Motor neuron (in vitro differentiated cells): ENCODE measurements at regions not wholly inside any gene's neighbourhood (a gene's known extent, or its start where the extent isn't known, plus 50 kb on each side); places are given as distances from the start of the nearest gene placed in this dataset.

Experiments used
- ATAC-seq, 8 experiments: fragments of 200-7000 bp; cut with Tn5 transposase; replicated peaks in 6 of 8; 2 replicates each; pipeline ENCODE4 v1.8.0; 2021; ENCODE audit warnings: mild to moderate bottlenecking in 8 of 8, moderate library complexity in 8 of 8
- H3K27ac ChIP-seq, 2 donors: fragments of 250-450 bp; sonication (Bioruptor Pico); 2 replicates each; pipeline ENCODE4 v1.9.0; 2021; ENCODE audit warnings: antibody characterized with exemption in 2 of 2, mild to moderate bottlenecking in 2 of 2, moderate library complexity in 1 of 2
- H3K4me1 ChIP-seq, 2 donors: fragments of 250-450 bp; sonication (Bioruptor Pico); replicated peaks in 1 of 2; 2 replicates each; pipeline ENCODE4 v1.6.1; 2021; ENCODE audit warnings: antibody characterized with exemption in 2 of 2, mild to moderate bottlenecking in 2 of 2, moderate library complexity in 1 of 2
- H3K4me3 ChIP-seq, 5 donors: fragments of 250-450 bp; sonication (Bioruptor Pico); 2 replicates each; pipeline ENCODE4 v1.9.0; 2021; ENCODE audit warnings: antibody characterized with exemption in 5 of 5, mild to moderate bottlenecking in 5 of 5, moderate library complexity in 4 of 5
- WGBS, 10 experiments: fragments of 450-650 bp; shearing (Covaris generic); methylation state at CpG; one replicate each; pipeline ENCODE4 v1.0.0; 2022; 5-methylcytosine and 5-hydroxymethylcytosine counted together
- in situ Hi-C, 9 experiments: fragments of 400-800 bp; cut with MboI; loops; one replicate each; pipeline ENCODE4 v1.15.0; 2021; ENCODE audit warnings: low sequenced_read_pairs in 9 of 9, low pct_unique_long_range_greater_than_20kb in 2 of 9; ENCODE audit not compliant: unreplicated experiment in 9 of 9

- no peak overlapping the region for H3K27ac ChIP-seq
- in situ Hi-C loops, result loop anchor here in 1 of 9 experiments (25.0 kb wide), 1 partner anchor 94 kb away; no protein-coding TSS in a partner anchor
- no peaks in the 10 kb centered on the region for H3K4me1 ChIP-seq
- no peak overlapping the region for H3K4me3 ChIP-seq
- no peak for ATAC-seq
- WGBS, 10 experiments, result 67 to 100% (median 87%) methylated on average over 1 to 3 of the region's 3 CpGs; no CpG with 5 or more reads in 4 of the 10 experiments
Observed at GRCh38 chr9:21668516-21668915, 133.9 kb upstream of the MTAP start.

- ATAC-seq, result no peak
- WGBS, 10 experiments, result 29 to 100% (median 59%) methylated on average over 1 to 3 of the region's 3 CpGs
- Histone ChIP-seq H3K4me1 (no peaks in the 10 kb centered on the region), H3K4me3 (no peak overlapping the region), H3K27ac (no peak overlapping the region)
- in situ Hi-C loops, result loop anchor here in 1 of 9 experiments (25.0 kb wide), 1 partner anchor 93 kb away; no protein-coding TSS in a partner anchor
Observed at GRCh38 chr9:21669701-21670100, 132.7 kb upstream of the MTAP start.

GRCh38 chr9:21670374-21670773, 132.1 kb upstream of the MTAP start:
- Histone ChIP-seq H3K27ac (no peak overlapping the region), H3K4me3 (no peak overlapping the region), H3K4me1 (no peaks in the 10 kb centered on the region)
- ATAC-seq, result no peak
- in situ Hi-C loops, result loop anchor here in 1 of 9 experiments (25.0 kb wide), 1 partner anchor 92 kb away; no protein-coding TSS in a partner anchor
- 17 to 100% (median 83%) methylated on average over 1 to 2 of the region's 2 CpGs; no CpG with 5 or more reads in 1 of the 10 experiments for WGBS, 10 experiments

- no peaks in the 10 kb centered on the region for H3K4me1 ChIP-seq
- WGBS, 10 experiments, result 47 to 100% (median 66%) methylated on average over 3 to 4 of the region's 4 CpGs; no CpG with 5 or more reads in 1 of the 10 experiments
- no peak for ATAC-seq
- H3K27ac ChIP-seq, result no peak overlapping the region
- H3K4me3 ChIP-seq, result no peak overlapping the region
- in situ Hi-C loops, result loop anchor here in 1 of 9 experiments (25.0 kb wide), 1 partner anchor 90 kb away; no protein-coding TSS in a partner anchor
Observed at GRCh38 chr9:21672140-21672539, 130.3 kb upstream of the MTAP start.

GRCh38 chr9:21672761-21673160, 129.7 kb upstream of the MTAP start:
- no peak for ATAC-seq
- Histone ChIP-seq H3K4me3 (no peak overlapping the region), H3K4me1 (no peaks in the 10 kb centered on the region), H3K27ac (no peak overlapping the region)
- 77 to 100% (median 100%) methylated on average over 1 of the region's 1 CpG; no CpG with 5 or more reads in 2 of the 10 experiments for WGBS, 10 experiments
- in situ Hi-C loops, result loop anchor here in 1 of 9 experiments (25.0 kb wide), 1 partner anchor 90 kb away; no protein-coding TSS in a partner anchor

GRCh38 chr9:21674894-21675293, 127.5 kb upstream of the MTAP start:
- Histone ChIP-seq H3K27ac (no peak overlapping the region), H3K4me3 (no peak overlapping the region), H3K4me1 (no peaks in the 10 kb centered on the region)
- 0 to 100% (median 50%) methylated on average over 1 of the region's 1 CpG; no CpG with 5 or more reads in 2 of the 10 experiments for WGBS, 10 experiments
- peak in 2 of 8 experiments; percentile 30 to 47 for ATAC-seq
- in situ Hi-C loops, result loop anchor here in 1 of 9 experiments (25.0 kb wide), 1 partner anchor 87 kb away; no protein-coding TSS in a partner anchor

GRCh38 chr9:21677387-21677786, 125.0 kb upstream of the MTAP start:
- 0 to 100% (median 100%) methylated on average over 1 of the region's 1 CpG; no CpG with 5 or more reads in 2 of the 10 experiments for WGBS, 10 experiments
- no peak for ATAC-seq
- in situ Hi-C loops, result no loop called here
- H3K4me3 ChIP-seq, result no peak overlapping the region
- H3K4me1 ChIP-seq, result no peaks in the 10 kb centered on the region
- no peak overlapping the region for H3K27ac ChIP-seq

- in situ Hi-C loops, result no loop called here
- ATAC-seq, result peak in 2 of 8 experiments; percentile 38 to 60
- no peak overlapping the region for H3K4me3 ChIP-seq
- no peaks in the 10 kb centered on the region for H3K4me1 ChIP-seq
- 3 to 93% (median 50%) methylated on average over 2 to 3 of the region's 3 CpGs; no CpG with 5 or more reads in 1 of the 10 experiments for WGBS, 10 experiments
- H3K27ac ChIP-seq, result no peak overlapping the region
Observed at GRCh38 chr9:21677834-21678233, 124.6 kb upstream of the MTAP start.

GRCh38 chr9:21679432-21679831, 123.0 kb upstream of the MTAP start:
- no peaks in the 10 kb centered on the region for H3K4me1 ChIP-seq
- ATAC-seq, result no peak
- H3K27ac ChIP-seq, result no peak overlapping the region
- in situ Hi-C loops, result no loop called here
- 0 to 92% (median 71%) methylated on average over 1 of the region's 1 CpG; no CpG with 5 or more reads in 3 of the 10 experiments for WGBS, 10 experiments
- no peak overlapping the region for H3K4me3 ChIP-seq

- 75 to 100% (median 92%) methylated on average over 1 to 4 of the region's 4 CpGs for WGBS, 10 experiments
- no peak for ATAC-seq
- Histone ChIP-seq H3K4me3 (no peak overlapping the region), H3K27ac (no peak overlapping the region), H3K4me1 (no peaks in the 10 kb centered on the region)
- in situ Hi-C loops, result no loop called here
Observed at GRCh38 chr9:21680590-21680989, 121.8 kb upstream of the MTAP start.

GRCh38 chr9:21681641-21682040, 120.8 kb upstream of the MTAP start:
- 9 to 100% (median 85%) methylated on average over 1 to 4 of the region's 4 CpGs for whole genome bisulfite sequencing, 10 experiments
- H3K4me1 ChIP-seq, result no peaks in the 10 kb centered on the region
- no peak overlapping the region for H3K27ac ChIP-seq
- no peak overlapping the region for H3K4me3 ChIP-seq
- no peak for ATAC-seq
- in situ Hi-C loops, result no loop called here

- in situ Hi-C loops, result no loop called here
- H3K4me1 ChIP-seq, result no peaks in the 10 kb centered on the region
- ATAC-seq, result no peak
- 81 to 100% (median 98%) methylated on average over 1 to 2 of the region's 2 CpGs for WGBS, 10 experiments
- H3K27ac ChIP-seq, result no peak overlapping the region
- H3K4me3 ChIP-seq, result no peak overlapping the region
Observed at GRCh38 chr9:21682381-21682780, 120.1 kb upstream of the MTAP start.

- no peaks in the 10 kb centered on the region for H3K4me1 ChIP-seq
- 50 to 100% (median 89%) methylated on average over 1 to 2 of the region's 2 CpGs; no CpG with 5 or more reads in 3 of the 10 experiments for WGBS, 10 experiments
- ATAC-seq, result peak in 1 of 8 experiments; percentile 53
- H3K4me3 ChIP-seq, result no peak overlapping the region
- in situ Hi-C loops, result no loop called here
- no peak overlapping the region for H3K27ac ChIP-seq
Observed at GRCh38 chr9:21682981-21683380, 119.5 kb upstream of the MTAP start.
